COLO829 (cell line): ENCODE measurements at regions not wholly inside any gene's neighbourhood (a gene's known extent, or its start where the extent isn't known, plus 50 kb on each side); places are given as distances from the start of the nearest gene placed in this dataset.
"Not testable (repeated sequence)": the region's sequence is repeated elsewhere in the genome, so short reads cannot be mapped to it uniquely, and the experiment has no call there.

Source experiments
- DNase-seq: peaks from one replicate; pipeline ENCODE4 v3.0.0; 2012; ENCODE audit warnings: low spot score

DNA sequence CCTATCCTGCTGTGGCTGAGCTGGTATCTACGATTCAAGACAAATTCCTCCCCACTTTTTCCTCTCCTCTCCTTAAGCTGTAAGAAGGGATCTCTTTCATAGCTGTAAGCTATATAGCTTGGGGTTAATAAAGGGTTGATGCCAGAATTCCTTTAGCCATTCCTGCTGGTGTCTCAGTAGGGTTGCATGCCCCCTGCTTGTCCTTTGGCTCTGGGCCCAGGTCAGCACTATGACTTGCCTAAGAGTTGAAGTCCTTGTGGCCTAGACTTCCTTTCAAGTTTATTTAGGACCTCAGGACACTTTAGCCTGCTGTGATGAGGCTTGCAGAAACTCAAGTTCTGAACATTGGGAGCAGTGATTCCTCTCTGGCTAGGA lies 270.0 kb downstream of the AMY1C start:
- no peak for DNase-seq

DNA sequence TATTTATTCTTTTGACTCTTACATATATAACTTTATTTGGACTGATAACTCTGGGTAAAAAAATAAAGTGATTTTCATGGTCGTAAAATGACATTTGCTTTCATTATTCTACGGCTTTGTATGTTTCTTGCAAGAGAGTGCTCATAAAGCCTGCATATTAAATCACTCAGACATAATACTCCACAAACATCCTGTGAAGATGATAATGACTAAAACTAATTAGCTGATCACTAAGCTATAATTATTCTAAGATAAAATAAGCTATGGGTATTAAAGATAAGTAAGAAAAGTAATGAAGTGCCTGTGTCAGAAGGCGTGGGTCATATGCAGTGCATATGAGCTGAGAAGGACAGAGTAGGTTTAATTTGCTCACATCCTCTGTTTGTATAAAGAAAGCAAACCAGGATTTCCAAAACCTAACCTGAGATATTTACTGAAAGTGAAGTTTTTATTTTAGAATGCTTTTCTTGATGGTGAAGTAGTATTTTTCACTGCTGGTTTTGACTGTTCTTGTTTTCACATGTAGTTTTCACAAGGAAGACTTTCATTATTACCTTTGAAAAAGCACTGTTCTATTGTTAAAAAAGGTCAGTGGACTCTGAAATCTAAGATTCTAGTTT lies 278.8 kb downstream of the AMY1C start:
- no peak for DNase-seq

DNA sequence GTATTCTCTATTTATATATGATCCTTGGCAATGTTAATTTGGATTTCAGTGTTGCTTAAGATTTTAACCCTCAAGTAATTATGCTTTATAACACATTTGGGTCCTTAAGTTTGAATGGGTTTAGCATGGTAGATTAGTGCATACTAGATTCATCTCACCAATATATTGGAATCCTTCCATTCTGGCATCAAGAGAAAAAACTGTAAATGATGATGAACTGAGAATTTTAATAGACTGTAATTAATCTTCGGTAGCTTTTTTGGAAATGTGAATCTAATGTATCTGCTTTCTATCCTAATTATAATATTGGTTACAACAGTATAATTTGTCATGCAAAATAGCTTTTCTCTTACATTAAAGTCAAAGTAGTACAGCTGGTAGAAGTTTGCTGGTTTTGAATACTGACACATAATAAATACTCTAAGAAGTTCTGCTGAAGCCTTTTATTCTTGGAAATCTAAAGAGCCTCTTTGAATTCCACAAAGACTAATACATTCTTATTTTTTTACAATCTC lies 279.8 kb downstream of the AMY1C start:
- no peak for DNase-seq

DNA sequence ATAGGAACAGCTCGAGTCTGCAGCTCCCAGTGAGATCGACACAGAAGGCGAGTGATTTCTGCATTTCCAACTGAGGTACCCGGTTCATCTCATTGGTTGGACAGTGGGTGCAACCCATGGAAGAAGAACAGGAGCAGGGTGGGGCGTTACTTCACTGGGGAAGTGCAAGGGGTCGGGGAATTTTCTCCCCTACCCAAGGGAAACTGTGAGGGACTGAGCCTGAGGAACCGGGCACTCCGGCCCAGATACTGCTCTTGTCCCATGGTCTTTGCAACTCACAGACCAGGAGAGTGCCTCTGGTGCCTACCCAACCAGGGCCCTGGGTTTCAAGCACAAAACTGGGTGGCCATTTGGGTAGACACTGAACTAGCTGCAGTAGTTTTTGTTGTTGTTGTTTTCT lies 307.1 kb downstream of the AMY1C start:
- DNase-seq: no peak

DNA sequence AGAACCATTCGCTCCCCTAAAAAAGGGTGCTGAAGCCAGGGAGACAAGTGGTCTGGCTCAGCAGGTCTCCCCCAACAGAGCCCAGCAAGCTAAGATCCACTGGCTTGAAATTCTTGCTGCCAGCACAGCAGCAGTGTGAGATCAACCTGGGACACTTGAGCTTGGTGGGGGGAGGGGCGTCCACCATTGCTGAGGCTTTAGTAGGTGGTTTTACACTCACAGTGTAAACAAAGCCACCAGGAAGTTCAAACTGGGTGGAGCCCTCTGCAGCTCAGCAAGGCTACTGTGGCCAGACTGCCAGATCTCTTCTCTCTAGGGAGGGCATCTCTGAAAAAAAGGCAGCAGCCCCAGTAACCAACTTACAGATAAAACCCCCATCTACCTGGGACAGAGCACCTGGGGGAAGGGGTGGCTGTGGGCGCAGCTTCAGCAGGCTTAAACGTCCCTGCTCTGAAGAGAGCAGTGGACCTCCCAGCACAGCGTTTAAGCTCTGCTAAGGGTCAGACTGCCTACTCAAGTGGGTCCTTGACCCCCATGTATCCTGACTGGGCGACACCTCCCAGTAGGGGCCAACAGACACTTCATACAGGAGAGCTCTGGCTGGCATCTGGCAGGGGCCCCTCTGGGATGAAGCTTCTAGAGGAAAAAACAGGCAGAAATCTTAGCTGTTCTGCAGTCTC lies 307.7 kb downstream of the AMY1C start:
- not testable (repeated sequence) for DNase-seq

DNA sequence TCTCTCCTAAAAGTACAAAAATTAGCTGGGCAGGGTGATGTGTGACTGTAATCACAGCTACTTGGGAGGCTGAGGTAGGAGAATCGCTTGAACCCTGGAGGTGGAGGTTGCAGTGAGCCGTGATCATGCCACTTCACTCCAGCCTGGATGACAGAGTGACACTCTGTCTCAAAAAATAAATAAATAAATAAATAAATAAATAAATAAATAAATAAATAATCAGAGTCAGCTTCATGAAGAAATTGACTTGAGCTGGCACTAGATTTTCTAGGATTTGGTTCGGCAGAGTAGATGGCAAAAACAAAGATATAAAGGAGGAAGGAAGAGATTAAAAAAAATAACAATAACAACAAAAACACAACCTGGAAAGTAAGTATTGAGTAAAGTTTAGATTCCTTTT lies 311.9 kb downstream of the AMY1C start:
- not testable (repeated sequence) for DNase-seq

DNA sequence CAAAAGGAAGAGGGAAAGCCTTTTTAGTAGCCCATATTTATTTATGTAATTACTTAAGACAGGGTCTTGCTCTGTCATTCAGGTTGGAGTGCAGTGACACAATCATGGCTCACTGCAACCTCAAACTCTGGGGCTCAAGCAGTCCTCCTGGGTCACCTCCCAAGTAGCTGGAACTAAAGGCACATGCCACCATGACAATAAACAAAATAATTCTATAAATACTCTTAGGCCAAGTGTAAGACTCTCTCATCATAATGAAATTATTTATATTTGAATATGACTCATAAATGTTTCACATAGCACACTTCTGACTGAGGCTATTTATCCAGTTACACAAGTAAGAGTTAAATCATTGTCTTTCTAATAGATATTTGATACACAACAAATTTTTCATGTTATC lies 314.7 kb downstream of the AMY1C start:
- peak; percentile 31 for DNase-seq

DNA sequence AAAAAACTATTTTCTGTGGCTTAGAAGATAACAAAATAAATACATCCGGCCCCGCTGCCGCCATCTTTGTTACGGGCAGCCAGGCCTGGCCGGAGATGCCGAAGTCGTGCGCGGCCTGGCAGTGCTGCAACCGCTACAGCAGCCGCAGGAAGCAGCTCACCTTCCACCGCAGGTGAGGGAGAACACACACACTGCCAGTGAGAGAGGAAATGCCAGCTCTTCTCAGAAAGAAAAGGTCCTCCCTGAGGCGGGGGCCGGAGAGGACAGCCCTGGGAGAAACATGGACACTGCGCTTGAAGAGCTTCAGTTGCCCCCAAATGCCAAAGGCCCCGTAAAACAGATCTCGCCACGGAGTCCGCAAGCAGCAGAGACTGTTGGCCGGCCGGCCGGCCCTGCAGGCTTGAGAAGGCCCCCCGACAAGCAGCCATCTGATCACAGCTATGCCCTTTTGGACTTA lies 323.2 kb downstream of the AMY1C start:
- no peak for DNase-seq

DNA sequence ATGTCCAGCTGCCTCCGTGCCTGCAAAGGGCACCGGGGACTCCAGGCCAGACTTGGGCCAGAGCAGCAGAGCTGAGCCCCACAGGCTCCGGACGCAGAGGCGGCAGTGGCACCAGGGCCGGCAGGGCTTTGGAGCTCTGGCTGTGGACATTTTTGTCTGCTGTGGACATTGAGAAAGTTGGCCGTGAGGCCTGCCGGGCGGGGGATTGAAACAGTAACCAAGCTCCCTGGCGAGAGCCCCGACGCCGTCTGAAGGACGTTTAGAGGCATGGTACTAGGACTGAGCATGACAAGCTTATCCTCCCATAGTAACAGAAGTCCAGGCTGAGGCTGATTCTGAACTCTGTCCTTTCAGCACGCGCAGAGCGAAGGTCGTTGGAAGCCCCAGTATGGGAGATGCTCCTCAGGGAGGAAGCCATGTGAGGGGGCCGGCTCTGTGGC lies 323.8 kb downstream of the AMY1C start:
- no peak for DNase-seq

DNA sequence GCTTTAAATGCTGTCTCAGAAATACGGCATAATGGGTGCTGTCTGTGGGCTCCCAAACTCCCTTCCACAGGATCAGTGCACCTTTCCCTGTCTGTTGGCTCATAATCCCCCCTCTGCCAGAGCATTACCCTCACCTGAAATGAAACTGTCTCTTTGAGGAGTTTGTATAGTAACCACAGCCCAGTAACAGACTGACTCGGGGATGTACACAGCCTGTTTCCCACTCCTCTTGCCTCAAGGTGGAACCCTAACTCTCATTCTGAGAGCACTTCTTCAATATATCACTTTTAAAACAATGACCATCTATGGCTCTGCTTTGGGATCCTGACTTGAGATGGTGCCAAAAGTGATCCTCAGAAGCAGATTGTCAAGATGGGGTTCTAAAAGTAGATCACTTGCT lies 332.5 kb downstream of the AMY1C start:
- no peak for DNase-seq

DNA sequence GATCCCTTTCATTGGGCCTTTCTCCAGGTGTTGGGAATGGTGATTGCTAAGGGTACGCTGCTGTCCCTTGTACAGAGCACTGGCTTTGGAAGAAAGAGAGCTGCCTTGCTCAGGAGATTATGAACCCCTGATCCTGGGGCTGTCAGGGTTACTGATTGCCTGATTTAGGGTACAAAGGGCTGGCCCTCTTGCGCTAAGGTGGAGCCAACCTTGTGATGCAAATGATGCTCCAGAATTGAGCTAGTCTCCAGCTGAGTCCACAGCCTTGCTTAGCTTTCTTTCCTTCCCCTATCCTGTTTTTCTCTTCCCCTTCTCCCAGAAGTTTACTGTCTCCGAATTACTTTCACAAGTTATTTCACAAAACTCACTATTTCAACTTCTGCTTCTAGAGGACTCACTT lies 334.7 kb downstream of the AMY1C start:
- no peak for DNase-seq

DNA sequence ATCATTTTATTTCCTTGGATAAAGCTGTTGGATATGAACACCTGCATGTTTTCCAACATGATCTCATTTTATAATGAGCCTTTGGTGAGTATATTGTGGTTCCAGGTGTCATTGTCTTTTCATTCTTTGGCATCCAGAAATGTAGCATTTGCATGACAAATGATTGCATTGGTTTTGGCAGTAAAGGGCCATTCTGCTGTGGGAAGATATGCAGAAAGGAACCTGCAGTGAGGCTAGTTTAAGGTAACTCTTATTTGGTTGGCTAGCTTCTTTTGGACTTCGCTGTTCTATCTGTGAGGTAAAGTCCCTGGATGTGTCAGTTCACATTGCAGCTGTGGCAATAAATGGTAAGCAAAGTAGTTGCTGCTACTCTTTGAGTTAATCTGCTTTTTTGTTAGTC lies 343.0 kb downstream of the AMY1C start:
- DNase-seq: no peak

DNA sequence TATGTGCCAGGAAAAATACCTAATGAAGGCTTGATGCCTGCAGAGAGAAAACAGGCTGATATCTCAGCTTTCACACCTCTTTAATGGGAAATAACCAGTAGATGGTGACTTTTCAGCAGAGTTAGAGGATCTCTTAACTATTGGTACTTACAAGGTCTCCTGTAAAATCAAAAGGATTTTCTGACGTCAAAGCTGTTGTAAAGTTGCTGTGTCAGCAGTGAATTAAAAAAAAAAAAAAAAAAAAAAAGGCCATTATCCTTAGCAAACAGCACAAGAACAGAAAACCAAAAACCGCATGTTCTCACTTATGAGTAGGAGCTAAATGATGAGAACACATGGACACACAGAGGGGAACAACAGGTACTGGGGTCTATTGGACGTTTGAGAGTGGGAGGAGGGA lies 349.1 kb downstream of the AMY1C start:
- DNase-seq: no peak

DNA sequence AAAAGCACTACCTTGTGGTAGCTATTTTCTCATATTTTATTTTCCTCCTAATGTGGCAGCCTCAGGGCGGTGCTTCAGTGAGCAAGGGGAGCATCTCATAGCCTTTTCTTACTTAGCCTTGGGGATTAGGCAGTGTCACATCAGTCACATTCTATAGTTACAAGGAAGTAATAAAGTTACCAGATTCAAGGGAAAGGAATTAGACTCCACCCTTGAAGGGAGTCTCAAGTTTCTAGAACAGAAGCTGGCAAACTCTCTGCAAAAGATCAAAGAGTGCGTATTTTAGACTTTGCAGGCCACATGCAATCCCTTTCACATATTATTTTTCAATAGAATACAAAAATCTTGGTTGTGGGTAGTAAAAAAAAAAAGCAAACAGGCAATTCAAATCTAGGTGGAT lies 350.4 kb downstream of the AMY1C start:
- DNase-seq: no peak

DNA sequence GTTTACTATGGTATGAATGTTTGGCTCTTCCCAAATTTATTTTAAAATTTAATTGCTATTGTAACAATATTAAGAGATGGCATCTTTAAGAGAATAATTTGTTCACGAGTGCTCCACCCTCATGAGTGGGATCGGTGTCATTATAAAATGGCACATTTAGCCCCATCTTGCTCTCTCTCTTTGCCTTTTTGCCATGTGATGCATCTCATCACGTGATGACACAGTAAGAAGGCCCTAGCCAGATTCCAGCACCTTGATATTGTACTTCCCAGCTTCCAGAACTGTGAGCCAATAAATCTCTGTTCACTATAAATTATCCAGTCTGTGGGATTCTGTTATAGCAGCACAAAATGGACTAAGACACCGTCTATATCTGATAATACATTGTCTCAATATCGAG lies 355.8 kb downstream of the AMY1C start:
- no peak for DNase-seq

DNA sequence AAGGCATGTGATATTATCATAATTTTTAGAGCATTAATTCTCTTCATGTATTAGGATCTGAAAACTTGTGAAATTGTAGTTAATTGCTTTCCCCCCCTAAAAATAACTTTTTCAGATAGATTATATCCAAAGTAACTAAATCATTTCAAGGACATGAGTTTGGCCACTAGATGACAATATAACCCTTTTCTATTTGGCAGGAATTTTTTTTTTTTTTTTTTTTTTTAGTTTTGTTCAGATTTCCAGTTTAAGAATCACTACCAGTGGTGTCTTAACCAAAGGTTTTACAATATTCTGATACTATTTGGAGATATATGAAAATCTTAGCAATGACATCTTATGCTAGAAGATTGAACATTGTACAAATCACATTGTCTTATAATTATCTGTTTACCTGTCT lies 370.8 kb downstream of the AMY1C start:
- no peak for DNase-seq

DNA sequence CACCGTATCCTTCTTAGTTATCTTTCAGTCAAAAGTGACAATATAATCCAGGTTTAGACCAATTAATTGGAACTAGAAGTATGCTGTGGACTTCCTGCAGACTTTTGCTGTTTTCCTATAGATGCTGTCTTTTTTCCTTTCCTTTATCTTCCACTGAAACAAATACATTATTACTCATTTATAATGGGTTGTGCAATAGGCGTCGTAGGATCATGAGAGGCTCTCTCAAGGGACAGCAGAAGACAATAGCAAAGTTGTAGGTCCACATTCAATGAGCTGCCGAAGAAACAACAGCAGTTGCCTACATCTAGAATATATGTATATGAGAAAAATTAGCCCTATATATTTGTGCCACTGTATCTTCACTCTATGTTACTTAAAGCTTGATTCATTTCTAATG lies 371.6 kb downstream of the AMY1C start:
- no peak for DNase-seq

DNA sequence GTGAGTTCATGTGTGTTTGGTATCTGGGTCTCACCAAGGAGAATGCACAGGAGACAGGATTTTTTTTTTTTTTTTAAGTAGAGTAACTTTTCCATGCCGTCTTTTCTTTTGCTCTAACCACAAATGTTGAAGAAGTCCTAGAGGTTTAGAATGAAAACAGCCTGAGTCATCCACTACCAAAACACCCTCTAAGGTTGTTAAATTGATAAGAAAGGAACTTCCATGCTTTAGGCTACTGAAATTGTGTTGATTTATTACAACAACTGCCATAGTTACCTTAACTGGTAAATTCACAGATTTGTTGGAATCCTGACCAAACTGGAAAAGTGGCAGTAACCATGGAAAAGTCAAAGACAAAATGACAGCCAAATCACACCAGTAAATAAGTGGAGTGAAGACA lies 375.6 kb downstream of the AMY1C start:
- DNase-seq: no peak

DNA sequence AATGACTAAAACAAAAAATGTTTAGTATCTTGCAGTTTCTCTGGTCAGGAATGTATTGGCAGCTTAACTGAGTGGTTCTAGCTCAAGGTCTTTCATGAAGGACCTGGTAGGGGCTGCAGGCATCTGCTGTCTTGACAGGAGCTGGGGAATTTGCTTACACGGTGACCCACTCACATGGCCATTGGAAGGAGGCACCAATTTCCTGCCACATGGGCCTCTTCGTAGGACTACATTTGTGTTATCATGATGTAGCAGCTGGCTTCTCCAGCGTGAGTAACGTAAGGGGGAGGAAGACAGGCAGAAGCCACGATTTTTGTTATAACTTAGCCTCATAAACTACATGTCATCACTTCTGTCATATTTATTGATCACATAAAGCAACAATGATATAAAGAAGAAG lies 376.3 kb downstream of the AMY1C start:
- DNase-seq: no peak

DNA sequence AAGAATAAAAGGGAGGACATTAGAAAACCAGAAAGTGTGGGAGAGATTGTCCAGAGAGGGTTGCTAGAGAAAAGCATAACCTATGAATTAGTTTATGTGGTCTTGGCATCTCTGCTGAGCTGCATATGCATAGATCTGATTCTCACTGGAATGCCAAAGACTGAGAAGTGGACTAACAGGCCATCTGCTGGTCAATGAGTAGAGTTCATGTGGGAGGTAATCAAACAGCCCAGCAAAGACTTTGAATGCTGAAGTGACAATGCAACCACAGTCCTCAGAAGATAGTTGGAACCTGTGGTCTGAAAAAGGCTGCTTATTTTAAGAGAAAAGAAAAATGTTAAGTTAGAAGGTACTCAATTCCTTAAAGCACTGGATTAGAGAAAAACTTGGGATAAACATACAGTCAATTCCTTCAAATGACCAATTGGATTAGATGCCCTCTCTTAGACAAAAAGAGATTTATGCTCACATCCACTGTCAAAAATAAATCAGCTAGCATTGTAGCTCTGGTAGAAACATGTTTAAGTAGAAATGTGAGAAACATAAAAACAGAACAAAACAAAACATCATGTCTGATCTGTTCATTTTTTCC lies 382.8 kb downstream of the AMY1C start:
- peak; percentile 45 for DNase-seq

DNA sequence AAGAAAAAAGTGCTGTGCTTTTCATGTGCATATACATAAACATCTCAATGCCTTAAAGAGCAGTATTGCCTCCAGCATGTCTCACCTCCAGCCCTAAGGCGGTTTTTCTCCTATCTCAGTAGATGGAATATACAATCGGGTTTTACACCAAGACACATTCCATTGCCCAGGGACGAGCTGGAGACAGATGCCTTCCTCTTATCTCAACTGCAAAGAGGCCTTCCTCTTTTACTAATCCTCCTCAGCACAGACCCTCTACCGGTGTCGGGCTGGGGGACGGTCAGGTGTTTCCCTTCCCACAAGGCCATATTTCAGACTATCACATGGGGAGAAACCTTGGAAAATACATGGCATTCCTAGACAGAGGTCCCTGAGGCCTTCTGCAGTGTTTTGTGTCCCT lies 385.3 kb downstream of the AMY1C start:
- not testable (repeated sequence) for DNase-seq

DNA sequence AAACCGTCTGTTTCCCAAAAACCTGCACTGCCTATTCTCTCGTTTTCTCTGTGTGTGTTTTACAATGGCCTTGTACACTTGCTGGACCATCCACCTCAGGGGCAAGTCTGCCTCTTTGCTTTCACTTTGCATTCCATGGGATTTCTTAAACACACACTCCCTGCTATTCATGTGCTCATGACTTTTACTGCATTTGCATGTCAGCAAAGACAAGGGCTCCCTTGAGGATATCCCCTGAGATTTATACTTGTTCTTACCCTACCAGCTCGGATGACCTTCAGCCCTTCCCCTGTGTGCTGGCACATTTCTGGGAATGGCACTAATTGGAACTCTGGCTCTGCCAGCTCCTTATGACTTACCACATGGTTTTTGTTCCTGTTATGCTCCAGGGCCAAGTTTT lies 386.9 kb downstream of the AMY1C start:
- DNase-seq: peak; percentile 12

DNA sequence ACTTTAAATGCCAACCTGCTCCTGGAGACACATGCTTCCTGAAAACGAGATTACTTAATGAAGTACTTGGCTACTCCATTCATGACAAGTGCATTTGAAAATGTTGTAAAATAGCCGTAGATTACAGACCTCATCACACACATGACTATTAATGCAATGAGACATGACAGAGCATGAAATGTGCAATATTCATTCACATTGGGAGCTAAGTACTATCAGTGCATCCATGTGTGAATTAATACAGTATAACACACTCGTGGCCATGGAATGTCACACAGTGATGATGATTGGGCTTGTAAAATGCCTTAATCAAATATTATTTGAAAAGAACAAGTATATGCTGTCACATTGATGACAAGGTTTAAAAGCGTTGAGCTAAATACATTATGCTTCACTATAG lies 407.0 kb downstream of the AMY1C start:
- DNase-seq: no peak
